ENCODE measurements at regions not wholly inside any gene's neighbourhood (a gene's known extent, or its start where the extent isn't known, plus 50 kb on each side); places are given as distances from the start of the nearest gene placed in this dataset.
A peak's percentile ranks its signal among the peaks of the same experiment; 100 is the strongest.

DNA sequence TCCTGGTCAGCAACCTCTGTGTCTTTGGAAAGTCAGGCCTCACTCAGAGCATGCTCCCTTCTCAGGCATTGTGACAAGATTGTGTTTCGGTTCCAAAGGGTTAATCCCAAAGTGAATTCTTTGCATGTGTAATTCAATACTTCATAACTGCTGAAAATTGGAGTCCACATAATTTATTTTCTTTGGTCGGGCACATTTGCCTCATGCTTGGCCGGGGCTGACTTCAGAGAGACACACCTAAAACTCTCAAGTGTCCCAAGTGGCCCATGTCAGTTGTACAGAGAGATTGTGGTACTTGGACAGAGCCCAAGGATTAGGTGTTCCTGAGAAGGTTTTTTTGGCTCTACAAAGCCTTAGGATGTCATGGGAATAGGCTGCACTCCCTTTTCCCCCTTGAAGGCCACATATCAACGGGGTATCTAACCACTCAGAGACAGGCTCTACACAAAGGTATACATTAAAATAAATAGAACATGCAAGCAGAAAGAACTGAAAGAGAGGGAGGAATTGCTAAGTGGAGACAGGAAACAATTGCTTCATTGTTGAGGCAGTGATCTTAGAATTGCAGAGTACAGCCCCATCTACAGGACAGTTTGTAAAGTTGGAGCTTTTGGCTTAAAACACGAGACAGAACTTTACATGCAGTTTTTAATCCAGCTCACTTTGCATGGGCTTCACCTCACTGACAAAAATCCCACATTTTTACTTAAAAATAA is 1232.3 kb upstream of the ZEB2 start:
- H3K9me3 Mint-ChIP-seq: no peaks in the 10 kb centered on the region
- ChIA-PET CTCF (interaction anchor here (0.6 to 2.1 kb wide), 27 partner anchors 8 to 1601 kb away, joined by 3 to 12 read pairs (median 4); partner anchors contain the start of gene ZEB2), POLR2A (interaction anchor here (0.6 to 3.5 kb wide), 14 partner anchors 9 to 1321 kb away, joined by 3 to 35 read pairs (median 4); partner anchors contain the start of gene ZEB2)
- peak overlapping the region; percentile 37 for H3K4me3 Mint-ChIP-seq
- peak; percentile 45 for ATAC-seq (ENCODE audit: low read depth)
- H3K27me3 Mint-ChIP-seq: no peaks in the 10 kb centered on the region
- no peak for DNase-seq
- H3K36me3 Mint-ChIP-seq (ENCODE audit: low read depth): no peaks in the 10 kb centered on the region
- TF ChIP-seq, protein P1, sequence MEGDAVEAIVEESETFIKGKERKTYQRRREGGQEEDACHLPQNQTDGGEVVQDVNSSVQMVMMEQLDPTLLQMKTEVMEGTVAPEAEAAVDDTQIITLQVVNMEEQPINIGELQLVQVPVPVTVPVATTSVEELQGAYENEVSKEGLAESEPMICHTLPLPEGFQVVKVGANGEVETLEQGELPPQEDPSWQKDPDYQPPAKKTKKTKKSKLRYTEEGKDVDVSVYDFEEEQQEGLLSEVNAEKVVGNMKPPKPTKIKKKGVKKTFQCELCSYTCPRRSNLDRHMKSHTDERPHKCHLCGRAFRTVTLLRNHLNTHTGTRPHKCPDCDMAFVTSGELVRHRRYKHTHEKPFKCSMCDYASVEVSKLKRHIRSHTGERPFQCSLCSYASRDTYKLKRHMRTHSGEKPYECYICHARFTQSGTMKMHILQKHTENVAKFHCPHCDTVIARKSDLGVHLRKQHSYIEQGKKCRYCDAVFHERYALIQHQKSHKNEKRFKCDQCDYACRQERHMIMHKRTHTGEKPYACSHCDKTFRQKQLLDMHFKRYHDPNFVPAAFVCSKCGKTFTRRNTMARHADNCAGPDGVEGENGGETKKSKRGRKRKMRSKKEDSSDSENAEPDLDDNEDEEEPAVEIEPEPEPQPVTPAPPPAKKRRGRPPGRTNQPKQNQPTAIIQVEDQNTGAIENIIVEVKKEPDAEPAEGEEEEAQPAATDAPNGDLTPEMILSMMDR (IDR thresholded peaks at IDR 0.05): peak; percentile 73
- intact Hi-C loops (cut with micrococcal nuclease): loop anchor here (1.0 to 10.0 kb wide), 13 partner anchors 108 to 1815 kb away; no protein-coding TSS in a partner anchor
- H3K27ac Mint-ChIP-seq: peak overlapping the region; percentile 77
- H3K4me1 Mint-ChIP-seq: peaks cover 64% of the 10 kb centered on the region

DNA sequence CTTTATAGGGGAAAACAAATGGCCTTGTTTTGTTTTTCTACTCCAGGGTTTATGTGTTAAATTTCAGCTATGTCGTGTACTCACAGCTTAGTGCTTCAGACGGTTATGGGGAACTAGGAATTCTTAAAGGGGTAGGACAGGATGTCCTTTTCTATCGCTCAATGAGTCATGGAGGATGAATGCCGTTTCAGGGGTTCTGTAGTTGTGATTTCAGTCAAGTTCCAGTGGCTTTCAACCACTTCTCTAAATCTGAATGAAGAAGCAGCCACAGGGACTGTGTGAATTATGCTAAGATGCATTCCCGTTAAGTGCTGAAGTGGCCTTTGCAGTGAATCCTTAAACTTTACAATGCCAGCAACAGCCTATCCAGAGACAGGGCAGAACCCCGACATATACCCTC is 1231.7 kb upstream of the ZEB2 start:
- no peaks in the 10 kb centered on the region for H3K27me3 Mint-ChIP-seq
- DNase-seq (peak; percentile 21), ATAC-seq (ENCODE audit: low read depth) (peak; percentile 73)
- POLR2A ChIA-PET: interaction anchor here (0.5 to 3.5 kb wide), 15 partner anchors 9 to 1283 kb away, joined by 3 to 35 read pairs (median 5); partner anchors contain the start of gene ZEB2
- no peaks in the 10 kb centered on the region for H3K9me3 Mint-ChIP-seq
- TF ChIP-seq, protein P1 (IDR thresholded peaks at IDR 0.05): no peak
- peak overlapping the region; percentile 77 for H3K27ac Mint-ChIP-seq
- intact Hi-C loops (cut with micrococcal nuclease): loop anchor here (1.0 to 10.0 kb wide), 19 partner anchors 8 to 1814 kb away; a partner anchor contains a TSS
- peaks cover 66% of the 10 kb centered on the region for H3K4me1 Mint-ChIP-seq
- no peaks in the 10 kb centered on the region for H3K36me3 Mint-ChIP-seq (ENCODE audit: low read depth)
- CTCF ChIA-PET: interaction anchor here (2.7 kb wide), 1 partner anchor 59 kb away, joined by 8 read pairs; no protein-coding TSS in a partner anchor
- peak overlapping the region; percentile 37 for H3K4me3 Mint-ChIP-seq

DNA sequence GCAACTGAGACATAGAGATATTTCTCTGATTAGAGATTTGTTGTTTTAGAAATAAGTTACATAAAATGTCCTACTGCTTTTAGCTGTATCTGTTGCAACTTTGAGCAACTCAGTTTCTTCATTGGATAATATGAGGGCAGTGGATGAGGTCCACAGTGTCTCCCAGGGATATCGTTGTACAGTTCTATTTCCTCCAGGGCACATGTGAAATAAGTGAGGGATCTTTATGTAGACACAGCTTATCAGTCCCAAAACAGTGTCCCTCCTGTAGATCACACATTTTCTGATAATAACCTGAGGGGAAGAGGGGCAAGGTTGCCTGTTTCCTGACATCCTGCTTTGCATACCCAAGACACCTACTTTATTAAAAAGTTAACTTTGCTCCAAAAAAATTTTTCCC is 1231.2 kb upstream of the ZEB2 start:
- no peaks in the 10 kb centered on the region for H3K9me3 Mint-ChIP-seq

DNA sequence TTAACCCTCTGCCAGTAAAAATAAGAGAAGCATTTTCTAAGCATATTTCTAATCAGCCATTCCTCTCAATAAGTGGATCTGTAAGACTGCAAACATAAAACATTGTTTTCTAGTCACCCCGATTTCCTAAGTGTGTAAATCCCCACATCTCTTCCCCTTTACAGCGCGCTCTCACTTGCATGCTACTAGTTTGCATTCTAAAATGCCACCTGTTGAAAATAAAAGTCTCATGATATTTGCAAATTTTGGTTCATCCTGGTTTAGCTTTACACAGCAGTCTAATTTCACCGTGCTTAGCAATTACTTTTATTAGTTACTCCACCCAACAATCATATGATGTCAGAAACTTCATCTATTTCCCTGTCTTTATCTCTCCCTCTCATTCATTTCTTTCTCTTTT is 1230.7 kb upstream of the ZEB2 start:
- DNase-seq: no peak
- Mint-ChIP-seq H3K36me3 (ENCODE audit: low read depth) (no peaks in the 10 kb centered on the region), H3K4me3 (peak overlapping the region; percentile 37), H3K27ac (peak overlapping the region; percentile 77), H3K4me1 (peaks cover 74% of the 10 kb centered on the region), H3K27me3 (no peaks in the 10 kb centered on the region), H3K9me3 (no peaks in the 10 kb centered on the region)
- intact Hi-C loops (cut with micrococcal nuclease): loop anchor here (1.0 to 10.0 kb wide), 14 partner anchors 7 to 1813 kb away; a partner anchor contains a TSS
- ATAC-seq (ENCODE audit: low read depth): peak; percentile 14
- TF ChIP-seq, protein P1 (IDR thresholded peaks at IDR 0.05): no peak
- ChIA-PET POLR2A (interaction anchor here (1.0 to 3.5 kb wide), 9 partner anchors 10 to 1240 kb away, joined by 4 to 35 read pairs (median 7); partner anchors contain the start of gene ZEB2), CTCF (interaction anchor here (1.5 to 2.7 kb wide), 2 partner anchors 58 to 1588 kb away, joined by 3 to 8 read pairs; no protein-coding TSS in a partner anchor)

More for the DNA sequence above, 1231.2 kb upstream of the ZEB2 start:
- CTCF ChIA-PET: interaction anchor here (1.5 to 2.7 kb wide), 2 partner anchors 59 to 1588 kb away, joined by 3 to 8 read pairs; no protein-coding TSS in a partner anchor
- Mint-ChIP-seq H3K4me1 (peaks cover 70% of the 10 kb centered on the region), H3K27me3 (no peaks in the 10 kb centered on the region), H3K36me3 (ENCODE audit: low read depth) (no peaks in the 10 kb centered on the region), H3K27ac (peak overlapping the region; percentile 77), H3K4me3 (peak overlapping the region; percentile 37)
- DNase-seq: no peak
- TF ChIP-seq, protein P1 (IDR thresholded peaks at IDR 0.05): no peak
- intact Hi-C loops (cut with micrococcal nuclease): loop anchor here (1.0 to 10.0 kb wide), 14 partner anchors 8 to 1814 kb away; a partner anchor contains a TSS
- ATAC-seq (ENCODE audit: low read depth): no peak
- POLR2A ChIA-PET: interaction anchor here (0.5 to 3.5 kb wide), 15 partner anchors 8 to 1282 kb away, joined by 3 to 35 read pairs (median 5); partner anchors contain the start of gene ZEB2
